ENCODE measurements at regions not wholly inside any gene's neighbourhood (a gene's known extent, or its start where the extent isn't known, plus 50 kb on each side); places are given as distances from the start of the nearest gene placed in this dataset.

DNA sequence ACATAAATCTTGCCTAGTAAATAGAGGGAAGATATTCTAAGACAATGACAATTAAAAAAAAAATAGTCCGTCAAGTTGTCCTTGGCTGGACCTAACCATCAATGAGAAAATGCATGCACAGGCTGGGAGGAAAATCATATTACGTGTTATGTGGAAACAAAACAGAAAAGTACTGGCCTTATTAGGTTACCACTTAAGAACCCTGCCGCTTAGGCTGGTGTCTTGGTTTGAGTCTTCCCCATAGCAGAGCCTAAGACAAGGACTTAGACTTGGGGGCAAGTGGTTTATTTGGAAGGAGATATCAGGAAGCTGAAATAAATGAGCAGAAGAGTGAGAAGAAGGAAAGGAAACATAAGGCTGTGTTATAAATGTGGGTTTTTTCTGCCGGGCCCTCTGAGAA lies 186.4 kb downstream of the MRPL39 start:
- TF ChIP-seq, protein P1, sequence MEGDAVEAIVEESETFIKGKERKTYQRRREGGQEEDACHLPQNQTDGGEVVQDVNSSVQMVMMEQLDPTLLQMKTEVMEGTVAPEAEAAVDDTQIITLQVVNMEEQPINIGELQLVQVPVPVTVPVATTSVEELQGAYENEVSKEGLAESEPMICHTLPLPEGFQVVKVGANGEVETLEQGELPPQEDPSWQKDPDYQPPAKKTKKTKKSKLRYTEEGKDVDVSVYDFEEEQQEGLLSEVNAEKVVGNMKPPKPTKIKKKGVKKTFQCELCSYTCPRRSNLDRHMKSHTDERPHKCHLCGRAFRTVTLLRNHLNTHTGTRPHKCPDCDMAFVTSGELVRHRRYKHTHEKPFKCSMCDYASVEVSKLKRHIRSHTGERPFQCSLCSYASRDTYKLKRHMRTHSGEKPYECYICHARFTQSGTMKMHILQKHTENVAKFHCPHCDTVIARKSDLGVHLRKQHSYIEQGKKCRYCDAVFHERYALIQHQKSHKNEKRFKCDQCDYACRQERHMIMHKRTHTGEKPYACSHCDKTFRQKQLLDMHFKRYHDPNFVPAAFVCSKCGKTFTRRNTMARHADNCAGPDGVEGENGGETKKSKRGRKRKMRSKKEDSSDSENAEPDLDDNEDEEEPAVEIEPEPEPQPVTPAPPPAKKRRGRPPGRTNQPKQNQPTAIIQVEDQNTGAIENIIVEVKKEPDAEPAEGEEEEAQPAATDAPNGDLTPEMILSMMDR (IDR thresholded peaks at IDR 0.05; ENCODE audit: low read depth, low read length) = no peak
- H3K4me3 ChIP-seq (ENCODE audit: low read depth, low read length) = no peak overlapping the region
- H3K4me1 ChIP-seq = no peaks in the 10 kb centered on the region
- DNase-seq = no peak
- H3K27me3 ChIP-seq = no peaks in the 10 kb centered on the region
- H3K36me3 ChIP-seq = no peaks in the 10 kb centered on the region
- H3K9me3 ChIP-seq = no peaks in the 10 kb centered on the region

DNA sequence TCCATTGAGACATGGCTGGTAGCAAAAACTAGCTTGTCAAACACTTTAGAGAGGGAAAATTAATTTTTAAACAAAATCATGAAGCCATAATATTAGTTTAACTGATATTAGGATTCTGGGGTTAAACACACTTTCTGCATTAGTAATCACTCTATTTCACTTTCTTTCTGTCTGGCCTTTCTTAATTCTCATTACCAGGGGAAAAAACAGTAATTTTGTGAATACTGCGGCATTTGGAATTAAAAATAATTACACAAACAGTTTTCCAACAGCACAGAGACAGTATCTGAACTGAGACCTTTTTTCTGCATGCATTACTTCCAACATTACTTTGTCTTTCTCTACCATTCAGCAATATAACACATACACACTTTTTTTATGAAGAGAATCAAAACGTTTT lies 190.6 kb downstream of the MRPL39 start:
- DNase-seq = no peak
- Histone ChIP-seq H3K9me3 (no peaks in the 10 kb centered on the region), H3K4me1 (no peaks in the 10 kb centered on the region), H3K27me3 (no peaks in the 10 kb centered on the region), H3K4me3 (ENCODE audit: low read depth, low read length) (no peak overlapping the region), H3K36me3 (no peaks in the 10 kb centered on the region)
- TF ChIP-seq, protein P1 (IDR thresholded peaks at IDR 0.05; ENCODE audit: low read depth, low read length) = no peak

DNA sequence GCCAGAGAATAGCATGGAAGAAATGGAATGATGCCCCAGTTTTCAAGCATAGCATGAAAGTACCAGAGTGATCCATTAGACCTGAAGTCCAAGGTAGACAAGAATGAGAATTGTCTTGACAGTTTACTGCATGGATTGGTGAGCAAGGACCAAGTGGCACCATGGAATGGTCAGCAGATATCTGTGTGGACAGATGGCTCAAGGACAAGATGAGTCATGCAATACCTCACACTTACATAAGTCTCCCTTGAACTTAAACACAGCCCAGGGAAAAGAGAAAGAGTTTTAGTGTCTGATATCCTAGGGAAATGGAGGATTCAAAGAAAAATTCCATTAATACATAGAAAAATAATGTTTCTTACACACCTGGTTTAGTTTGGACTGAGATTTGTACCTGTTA lies 195.2 kb downstream of the MRPL39 start:
- Histone ChIP-seq H3K4me3 (ENCODE audit: low read depth, low read length) (no peak overlapping the region), H3K9me3 (no peaks in the 10 kb centered on the region), H3K27me3 (no peaks in the 10 kb centered on the region), H3K36me3 (no peaks in the 10 kb centered on the region), H3K4me1 (no peaks in the 10 kb centered on the region)
- TF ChIP-seq, protein P1 (IDR thresholded peaks at IDR 0.05; ENCODE audit: low read depth, low read length) = no peak
- no peak for DNase-seq

- no peaks in the 10 kb centered on the region for H3K4me1 ChIP-seq
- TF ChIP-seq, protein P1 (IDR thresholded peaks at IDR 0.05; ENCODE audit: low read depth, low read length) = no peak
- DNase-seq = no peak
These were observed 197.3 kb downstream of the MRPL39 start for GRCh38 chr21:25409978-25410377.

DNA sequence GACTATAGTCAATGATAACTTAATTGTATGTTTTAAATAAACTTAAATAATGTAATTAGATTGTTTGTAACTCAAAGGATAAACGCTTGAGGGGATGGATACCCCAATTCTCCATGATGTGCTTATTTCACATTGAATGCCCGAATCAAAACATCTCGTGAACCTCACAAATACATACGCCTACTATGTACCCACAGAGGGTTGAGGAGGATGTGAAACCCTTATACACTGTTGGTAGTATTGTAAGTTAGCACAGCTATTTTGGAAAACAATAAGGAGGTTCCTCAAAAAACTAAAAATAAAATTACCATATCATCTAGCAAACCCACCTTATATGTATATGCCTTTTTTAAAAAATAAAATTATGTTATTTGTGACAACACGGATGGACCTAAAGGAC lies 198.6 kb downstream of the MRPL39 start:
- no peak overlapping the region for H3K4me3 ChIP-seq (ENCODE audit: low read depth, low read length)
- TF ChIP-seq, protein P1 (IDR thresholded peaks at IDR 0.05; ENCODE audit: low read depth, low read length) = no peak
- no peaks in the 10 kb centered on the region for H3K27me3 ChIP-seq
- no peaks in the 10 kb centered on the region for H3K9me3 ChIP-seq
- DNase-seq = no peak
- H3K36me3 ChIP-seq = no peaks in the 10 kb centered on the region
- H3K4me1 ChIP-seq = no peaks in the 10 kb centered on the region

More at GRCh38 chr21:25409978-25410377, 197.3 kb downstream of the MRPL39 start:
- H3K4me3 ChIP-seq (ENCODE audit: low read depth, low read length) = no peak overlapping the region
- no peaks in the 10 kb centered on the region for H3K9me3 ChIP-seq
- no peaks in the 10 kb centered on the region for H3K36me3 ChIP-seq
- no peaks in the 10 kb centered on the region for H3K27me3 ChIP-seq

- no peaks in the 10 kb centered on the region for H3K4me1 ChIP-seq
- H3K9me3 ChIP-seq = no peaks in the 10 kb centered on the region
- TF ChIP-seq, protein P1 (IDR thresholded peaks at IDR 0.05; ENCODE audit: low read depth, low read length) = no peak
- no peaks in the 10 kb centered on the region for H3K27me3 ChIP-seq
- no peak for DNase-seq
- H3K4me3 ChIP-seq (ENCODE audit: low read depth, low read length) = no peak overlapping the region
- no peaks in the 10 kb centered on the region for H3K36me3 ChIP-seq
These were observed 200.2 kb downstream of the MRPL39 start for GRCh38 chr21:25406887-25407579.
